ENCODE measurements at regions not wholly inside any gene's neighbourhood (a gene's known extent, or its start where the extent isn't known, plus 50 kb on each side); places are given as distances from the start of the nearest gene placed in this dataset.

GRCh38 chr14:100655741-100656085, 68.5 kb upstream of the BEGAIN start:
- TF ChIP-seq CTCF (IDR thresholded peaks at IDR 0.05; ENCODE audit: low read length) (no peak), EZH2 (optimal IDR thresholded peaks at IDR 0.05; ENCODE audit: low read depth, low read length) (no peak), EZH2phosphoT487 (IDR thresholded peaks at IDR 0.05; ENCODE audit: low read length) (no peak)
